Ascending aorta (tissue), 2 donors: ENCODE measurements at regions not wholly inside any gene's neighbourhood (a gene's known extent, or its start where the extent isn't known, plus 50 kb on each side); places are given as distances from the start of the nearest gene placed in this dataset.
A peak's percentile ranks its signal among the peaks of the same experiment; 100 is the strongest.

ENCODE experiments used
- DNase-seq, 2 donors: peaks; one replicate each; pipeline ENCODE4 v3.0.0-alpha.2; 2019; ENCODE audit warnings: low spot score in 2 of 2
- H3K27ac ChIP-seq, 2 donors: fragments of 200-600 bp; sonication (generic); one replicate each; pipeline ENCODE4 v1.5.1; 2016 to 2017; ENCODE audit warnings: mild to moderate bottlenecking in 1 of 2
- H3K27me3 ChIP-seq: fragments of 200-600 bp; sonication (generic); one replicate; pipeline ENCODE4 v1.5.1; 2017
- H3K36me3 ChIP-seq, 2 donors: fragments of 200-600 bp; sonication (generic); one replicate each; pipeline ENCODE4 v1.5.1; 2016
- H3K4me1 ChIP-seq, 2 donors: fragments of 200-600 bp; sonication (generic); one replicate each; pipeline ENCODE4 v1.5.1; 2016 to 2017; ENCODE audit warnings: mild to moderate bottlenecking in 1 of 2
- H3K4me3 ChIP-seq, 2 donors: fragments of 200-600 bp; sonication (generic); one replicate each; pipeline ENCODE4 v1.5.1; 2016 to 2017; ENCODE audit warnings: mild to moderate bottlenecking in 1 of 2
- H3K9me3 ChIP-seq, 2 donors: fragments of 200-600 bp; sonication (generic); one replicate each; pipeline ENCODE4 v1.5.1; 2016
- intact Hi-C: fragments of 100-400 bp; cut with DNase I; formaldehyde crosslinking; loops from one replicate; pipeline ENCODE4 v1.15.1; 2023
- TF ChIP-seq, protein P1 (sequence below), 3 experiments: fragments of 200-600 bp in 2 of 3; fragments of 450-650 bp in 1 of 3; sonication (generic) in 2 of 3; IDR thresholded peaks; one replicate each; pipeline ENCODE4 v1.5.1; 2016 to 2019; ENCODE audit warnings: antibody characterized with exemption in 3 of 3, mild to moderate bottlenecking in 1 of 3, moderate library complexity in 1 of 3

DNA sequence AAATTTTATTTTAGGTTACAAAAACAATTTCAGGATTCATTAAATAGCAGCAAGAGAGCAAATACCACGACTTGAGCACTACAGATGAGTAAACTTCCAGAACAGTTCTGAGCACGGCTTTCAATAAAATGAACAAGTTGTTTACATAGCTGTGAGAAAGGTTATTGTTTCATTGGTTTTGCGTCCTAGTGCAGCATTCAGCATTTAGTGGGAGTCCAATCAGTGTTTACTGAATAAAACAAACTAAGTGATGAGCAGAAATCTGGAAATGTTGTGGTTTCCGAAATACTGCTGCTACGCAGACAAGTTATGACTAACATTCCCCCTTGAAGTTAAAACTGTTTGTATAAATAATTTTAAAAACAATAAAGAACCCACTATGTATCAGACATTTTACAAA is 251.5 kb upstream of the STARD13 start:
- intact Hi-C loops: no loop called here
- TF ChIP-seq, protein P1, sequence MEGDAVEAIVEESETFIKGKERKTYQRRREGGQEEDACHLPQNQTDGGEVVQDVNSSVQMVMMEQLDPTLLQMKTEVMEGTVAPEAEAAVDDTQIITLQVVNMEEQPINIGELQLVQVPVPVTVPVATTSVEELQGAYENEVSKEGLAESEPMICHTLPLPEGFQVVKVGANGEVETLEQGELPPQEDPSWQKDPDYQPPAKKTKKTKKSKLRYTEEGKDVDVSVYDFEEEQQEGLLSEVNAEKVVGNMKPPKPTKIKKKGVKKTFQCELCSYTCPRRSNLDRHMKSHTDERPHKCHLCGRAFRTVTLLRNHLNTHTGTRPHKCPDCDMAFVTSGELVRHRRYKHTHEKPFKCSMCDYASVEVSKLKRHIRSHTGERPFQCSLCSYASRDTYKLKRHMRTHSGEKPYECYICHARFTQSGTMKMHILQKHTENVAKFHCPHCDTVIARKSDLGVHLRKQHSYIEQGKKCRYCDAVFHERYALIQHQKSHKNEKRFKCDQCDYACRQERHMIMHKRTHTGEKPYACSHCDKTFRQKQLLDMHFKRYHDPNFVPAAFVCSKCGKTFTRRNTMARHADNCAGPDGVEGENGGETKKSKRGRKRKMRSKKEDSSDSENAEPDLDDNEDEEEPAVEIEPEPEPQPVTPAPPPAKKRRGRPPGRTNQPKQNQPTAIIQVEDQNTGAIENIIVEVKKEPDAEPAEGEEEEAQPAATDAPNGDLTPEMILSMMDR (IDR thresholded peaks at IDR 0.05): no peak
- no peaks in the 10 kb centered on the region for H3K27me3 ChIP-seq
- no peaks in the 10 kb centered on the region for H3K9me3 ChIP-seq
- peak overlapping the region in 1 of 2 donors; percentile 28 for H3K4me3 ChIP-seq
- H3K36me3 ChIP-seq: no peaks in the 10 kb centered on the region
- DNase-seq: no peak
- peaks cover 3 to 19% of the 10 kb centered on the region in 2 donors for H3K4me1 ChIP-seq
- peak overlapping the region; percentile 67 to 72 for H3K27ac ChIP-seq

DNA sequence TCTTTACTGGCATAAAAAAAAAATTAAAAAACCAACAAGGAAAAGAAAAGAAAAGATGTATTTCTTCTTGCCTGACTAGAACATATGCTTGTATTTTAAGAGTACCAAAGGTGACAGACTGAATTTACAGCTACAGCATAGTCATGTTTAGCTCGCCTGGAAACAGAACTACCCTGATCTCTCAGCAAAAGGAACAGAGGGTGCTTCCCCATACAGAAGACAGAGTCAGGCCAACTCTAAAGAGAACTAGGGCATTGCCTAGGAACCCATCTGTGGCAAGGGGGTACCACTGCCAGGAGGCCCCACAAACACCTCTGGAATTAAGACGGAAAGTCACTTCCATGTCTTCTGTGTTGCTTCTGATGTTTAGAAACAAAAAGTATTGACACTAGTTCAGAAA is 252.1 kb upstream of the STARD13 start:
- no peaks in the 10 kb centered on the region for H3K36me3 ChIP-seq
- H3K4me1 ChIP-seq: peaks cover 3 to 19% of the 10 kb centered on the region in 2 donors
- TF ChIP-seq, protein P1 (IDR thresholded peaks at IDR 0.05): no peak
- intact Hi-C loops: no loop called here
- peak overlapping the region in 1 of 2 donors; percentile 28 for H3K4me3 ChIP-seq
- no peak for DNase-seq
- H3K27me3 ChIP-seq: no peaks in the 10 kb centered on the region
- H3K9me3 ChIP-seq: no peaks in the 10 kb centered on the region
- peak overlapping the region; percentile 67 to 72 for H3K27ac ChIP-seq

DNA sequence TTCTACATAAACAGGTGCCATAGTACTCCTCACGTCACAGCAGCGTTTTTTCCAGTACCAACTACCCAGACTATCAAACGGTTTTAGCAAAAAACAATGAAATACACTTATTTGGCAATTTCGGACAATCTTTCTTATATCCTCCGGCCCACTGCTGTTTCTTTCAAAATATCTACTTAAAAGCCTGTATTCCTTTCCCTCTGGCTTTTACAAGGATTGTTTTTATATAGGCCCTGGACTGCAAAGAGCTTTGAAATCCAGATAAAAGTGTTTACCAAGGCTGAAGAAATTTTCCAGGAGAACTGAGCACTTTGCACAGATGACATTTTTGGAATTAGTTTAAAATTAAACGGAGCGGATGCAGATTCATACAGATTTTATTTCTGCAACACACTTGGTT is 255.9 kb upstream of the STARD13 start:
- Histone ChIP-seq H3K27me3 (no peaks in the 10 kb centered on the region), H3K4me1 (peaks cover 7 to 35% of the 10 kb centered on the region in 2 donors), H3K27ac (peak overlapping the region; percentile 93 to 98), H3K36me3 (no peaks in the 10 kb centered on the region), H3K4me3 (peak overlapping the region; percentile 40 to 66), H3K9me3 (no peaks in the 10 kb centered on the region)
- DNase-seq: no peak
- intact Hi-C loops: loop anchor here (2.0 to 5.0 kb wide), 6 partner anchors 31 to 616 kb away; partner anchors contain the start of gene KL
- TF ChIP-seq, protein P1 (IDR thresholded peaks at IDR 0.05): no peak

DNA sequence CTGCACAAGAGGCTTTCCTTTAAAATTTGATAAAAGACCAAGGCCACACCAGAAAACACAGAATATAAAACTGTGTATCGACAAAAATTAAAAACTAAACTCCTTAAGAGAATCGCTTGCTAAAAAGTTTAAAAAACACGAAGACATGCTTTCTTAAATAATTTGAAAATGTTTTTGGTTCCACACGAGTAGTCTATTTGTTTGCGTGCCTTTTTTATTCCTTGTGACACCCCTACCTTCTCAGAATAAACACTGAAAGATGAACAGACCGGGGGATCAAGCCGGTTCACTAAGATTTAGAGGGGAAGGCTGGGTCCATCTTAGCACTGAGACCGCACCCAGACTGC is 256.4 kb upstream of the STARD13 start:
- no peak for DNase-seq
- H3K9me3 ChIP-seq: no peaks in the 10 kb centered on the region
- H3K27me3 ChIP-seq: no peaks in the 10 kb centered on the region
- no peaks in the 10 kb centered on the region for H3K36me3 ChIP-seq
- peaks cover 7 to 34% of the 10 kb centered on the region in 2 donors for H3K4me1 ChIP-seq
- H3K27ac ChIP-seq: peak overlapping the region; percentile 93 to 98
- TF ChIP-seq, protein P1 (IDR thresholded peaks at IDR 0.05): no peak
- H3K4me3 ChIP-seq: peak overlapping the region; percentile 40 to 66
- intact Hi-C loops: loop anchor here (1.0 to 5.0 kb wide), 13 partner anchors 31 to 1004 kb away; partner anchors contain the start of genes KL, N4BP2L2 and STARD13

DNA sequence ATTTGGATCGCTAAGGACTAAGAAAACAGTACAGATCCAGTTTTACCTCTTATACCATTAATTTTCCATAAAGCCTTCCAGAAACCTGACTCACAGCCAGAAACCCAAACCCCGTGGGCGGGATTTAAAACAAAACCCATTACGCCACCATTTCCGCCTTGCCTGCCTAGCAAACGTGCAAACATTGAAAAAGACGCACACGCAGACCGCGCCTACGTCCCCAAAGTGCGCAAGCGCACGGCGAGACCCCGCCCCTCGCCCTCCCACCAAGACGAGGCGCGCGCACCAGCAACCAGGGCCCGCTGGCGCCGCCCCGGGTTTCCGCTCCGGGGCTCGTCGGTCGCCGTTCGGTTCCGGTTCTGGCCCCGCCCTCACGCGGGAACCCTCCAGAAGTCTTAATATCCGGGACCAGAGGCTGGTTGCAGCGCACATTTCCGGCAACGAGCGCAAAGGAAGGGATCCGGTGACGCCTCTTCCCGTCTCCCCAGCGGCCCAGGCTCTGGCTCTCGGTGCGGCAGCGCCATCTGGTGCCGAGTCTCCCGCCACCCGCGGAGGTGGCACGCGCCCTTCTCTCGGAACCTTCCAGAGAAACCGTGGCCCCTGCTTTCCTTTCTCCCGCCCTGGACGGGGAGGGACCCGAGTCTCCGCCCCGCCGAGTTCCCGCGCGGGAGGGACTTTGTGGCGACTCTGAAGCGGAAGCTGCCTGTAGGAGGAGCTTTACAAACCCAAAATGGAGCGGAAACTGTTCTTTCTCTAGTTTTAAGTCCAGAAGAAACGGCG is 256.9 kb upstream of the STARD13 start:
- no peaks in the 10 kb centered on the region for H3K27me3 ChIP-seq
- intact Hi-C loops: loop anchor here (1.0 to 5.0 kb wide), 12 partner anchors 48 to 1004 kb away; partner anchors contain the start of genes KL, N4BP2L2 and STARD13
- H3K27ac ChIP-seq: peak overlapping the region; percentile 93 to 98
- no peaks in the 10 kb centered on the region for H3K36me3 ChIP-seq
- peak overlapping the region; percentile 66 to 69 for H3K4me3 ChIP-seq
- no peaks in the 10 kb centered on the region for H3K9me3 ChIP-seq
- TF ChIP-seq, protein P1 (IDR thresholded peaks at IDR 0.05): peak; percentile 87 to 93 (median 91)
- H3K4me1 ChIP-seq: peaks cover 7 to 30% of the 10 kb centered on the region in 2 donors
- peak; percentile 96 to 100 for DNase-seq
